NCI-H345 treated with DMSO at 0.1 percent for 48 hours (cell line): ENCODE measurements at regions not wholly inside any gene's neighbourhood (a gene's known extent, or its start where the extent isn't known, plus 50 kb on each side); places are given as distances from the start of the nearest gene placed in this dataset.

Experiments
- DNase-seq: peaks from one replicate; lab custom pipeline; 2025; ENCODE audit not compliant: unreplicated experiment; lab: John Stamatoyannopoulos, UW

DNA sequence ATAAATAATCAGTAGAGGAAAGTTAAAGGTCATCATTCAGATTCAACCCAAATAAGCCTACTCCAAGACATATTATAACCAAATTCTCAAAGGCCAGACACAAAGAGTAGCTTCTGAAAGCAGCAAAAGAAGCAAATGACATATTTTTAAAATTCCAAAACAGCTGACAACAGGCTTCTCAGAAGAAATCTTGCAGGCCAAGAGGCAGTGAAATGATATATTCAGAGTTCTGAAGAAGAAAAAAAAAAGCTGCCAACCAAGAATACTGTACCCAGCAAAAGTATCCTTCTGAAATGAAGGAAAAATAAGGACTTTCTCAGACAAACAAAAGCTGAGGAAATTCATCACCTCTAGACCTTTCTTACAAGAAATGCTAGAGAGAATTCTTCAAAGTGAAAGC lies 787.1 kb upstream of the TENM4 start:
- DNase-seq, result no peak

DNA sequence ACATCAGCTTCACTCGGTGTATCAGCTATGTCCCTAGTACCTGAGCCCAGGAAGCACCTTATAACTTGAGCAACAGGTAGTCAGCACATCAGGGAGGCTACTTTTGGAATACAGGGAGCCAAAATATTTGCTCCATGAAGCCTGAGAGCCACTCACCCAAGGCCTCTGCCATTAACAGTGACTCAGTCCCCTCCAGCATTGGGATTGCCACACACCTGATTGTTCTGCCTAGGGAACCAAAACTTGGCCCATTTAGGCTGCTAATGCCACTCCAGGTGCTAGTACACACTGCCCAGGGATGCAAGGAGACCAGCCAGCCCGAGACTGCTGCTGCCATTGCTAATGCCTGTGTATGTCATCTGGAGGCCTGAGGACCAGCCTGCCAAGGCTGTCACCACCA lies 773.6 kb upstream of the TENM4 start:
- DNase-seq, result no peak

DNA sequence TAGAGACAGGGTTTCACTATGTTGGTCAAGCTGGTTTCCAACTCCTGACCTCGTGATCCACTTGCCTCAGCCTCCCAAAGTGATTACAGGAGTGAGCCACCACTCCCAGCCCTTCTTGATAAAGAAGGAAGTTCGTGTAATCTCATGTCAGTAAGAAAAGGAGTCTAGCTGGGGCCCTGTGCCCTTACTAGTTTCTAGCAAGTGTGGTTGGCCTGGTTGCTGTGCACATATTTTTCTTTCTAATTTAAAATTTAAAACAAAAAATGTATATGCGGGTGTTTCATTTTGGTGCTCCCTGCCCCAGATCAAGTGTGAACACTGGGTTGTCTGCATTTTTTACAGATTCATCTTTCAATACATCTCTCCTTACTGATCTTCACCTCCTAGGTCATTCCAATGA lies 770.8 kb upstream of the TENM4 start:
- no peak for DNase-seq

DNA sequence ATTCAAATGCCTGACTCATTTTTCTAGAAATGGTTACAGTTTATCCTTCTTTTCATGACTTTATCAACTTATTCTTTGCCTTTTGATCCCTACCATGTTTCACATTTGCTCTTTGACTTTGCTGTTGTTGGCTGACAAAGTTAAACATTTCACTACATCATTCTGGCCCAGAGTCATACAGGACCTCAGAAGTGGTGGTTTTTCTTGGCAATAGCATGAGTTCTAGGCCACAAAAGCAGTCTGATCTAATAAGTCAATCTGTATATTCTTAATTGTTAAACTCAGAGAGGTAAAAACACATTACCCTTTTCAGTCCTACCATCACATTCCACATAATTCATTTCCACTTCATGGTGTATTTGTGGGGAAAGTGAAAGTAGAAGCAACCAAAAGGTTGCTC lies 763.2 kb upstream of the TENM4 start:
- no peak for DNase-seq

DNA sequence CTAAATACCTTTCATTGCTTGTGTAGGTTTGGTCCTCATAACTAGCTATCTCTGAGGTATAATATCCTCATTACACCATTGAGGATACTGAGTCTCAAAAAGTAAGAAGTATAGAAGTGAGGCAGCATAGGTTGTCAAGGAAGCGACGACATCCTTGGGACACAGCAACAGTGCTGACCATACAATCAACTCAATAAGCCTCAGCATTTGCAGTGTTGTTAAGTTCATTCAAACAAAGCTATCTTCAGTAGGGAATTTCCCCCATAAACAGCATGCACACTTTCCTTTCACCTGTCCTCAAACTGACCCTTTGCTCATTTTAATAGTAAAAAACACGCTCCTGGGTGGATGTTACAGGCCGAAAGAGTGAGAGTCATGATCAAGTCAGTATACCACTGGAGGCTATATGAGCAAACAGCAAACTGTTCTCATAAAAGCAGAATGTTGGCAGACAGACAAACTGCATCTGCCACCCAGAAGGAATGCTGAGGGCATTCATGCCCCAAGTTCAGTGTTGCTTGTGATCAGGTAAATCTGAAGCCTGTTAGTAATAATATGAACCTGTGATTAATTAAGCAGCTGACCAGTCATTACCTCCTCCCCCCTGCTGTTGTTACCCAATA lies 756.2 kb upstream of the TENM4 start:
- no peak for DNase-seq

DNA sequence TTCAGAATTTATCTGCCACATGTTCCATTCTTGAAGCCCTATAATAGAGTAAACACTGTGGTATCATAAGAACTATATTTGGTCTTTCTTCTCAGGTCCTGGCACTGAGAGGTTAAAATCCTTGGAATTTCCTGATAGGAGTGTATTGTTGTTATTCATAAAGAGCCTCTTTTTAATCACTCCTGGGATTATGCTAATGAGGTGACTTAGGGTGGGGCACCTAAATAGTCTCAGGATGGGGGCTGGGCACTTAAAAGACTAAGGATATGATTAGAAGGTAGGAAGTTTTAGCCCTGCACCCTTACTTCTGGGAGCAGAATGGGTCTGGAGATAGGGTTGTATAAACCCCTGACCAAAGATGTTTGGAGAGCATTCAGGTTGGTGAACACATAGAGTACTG lies 755.2 kb upstream of the TENM4 start:
- DNase-seq, result no peak

DNA sequence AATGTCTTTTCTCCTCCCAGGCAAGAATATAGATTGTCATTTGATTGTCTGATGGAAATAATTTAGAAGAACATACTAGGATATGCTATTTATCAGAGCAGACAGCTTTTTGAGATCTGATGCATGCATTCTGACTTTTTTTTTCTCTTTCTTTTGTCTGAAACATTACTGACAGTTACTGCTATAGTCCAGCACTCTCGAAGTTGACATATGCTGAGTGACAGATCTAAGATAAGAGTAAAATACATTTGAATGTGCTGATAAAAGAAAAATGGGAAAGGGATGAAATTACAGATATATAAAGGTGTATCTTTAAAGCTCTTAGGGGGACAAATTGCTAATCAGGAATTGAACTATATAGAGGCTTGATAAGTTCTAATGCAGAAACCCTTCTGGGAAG lies 753.8 kb upstream of the TENM4 start:
- no peak for DNase-seq

DNA sequence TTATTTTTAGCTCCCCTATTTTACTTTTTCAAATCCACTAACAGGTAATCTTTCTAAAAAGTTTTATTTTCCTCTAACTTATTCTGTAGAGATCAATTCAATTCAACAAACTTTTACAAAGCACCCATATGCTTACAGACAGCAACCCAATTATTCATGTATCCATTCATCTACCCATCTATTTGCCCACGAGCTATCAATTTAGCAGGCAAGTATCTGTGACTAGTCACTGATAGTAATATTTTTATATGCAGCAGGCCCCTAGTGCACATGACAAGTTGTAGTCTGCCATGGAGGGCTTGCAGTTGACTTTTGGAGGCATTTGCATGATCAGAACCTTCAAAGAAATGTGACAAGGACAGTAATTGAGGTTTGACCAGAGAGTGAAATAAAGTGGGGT lies 753.2 kb upstream of the TENM4 start:
- DNase-seq, result no peak

DNA sequence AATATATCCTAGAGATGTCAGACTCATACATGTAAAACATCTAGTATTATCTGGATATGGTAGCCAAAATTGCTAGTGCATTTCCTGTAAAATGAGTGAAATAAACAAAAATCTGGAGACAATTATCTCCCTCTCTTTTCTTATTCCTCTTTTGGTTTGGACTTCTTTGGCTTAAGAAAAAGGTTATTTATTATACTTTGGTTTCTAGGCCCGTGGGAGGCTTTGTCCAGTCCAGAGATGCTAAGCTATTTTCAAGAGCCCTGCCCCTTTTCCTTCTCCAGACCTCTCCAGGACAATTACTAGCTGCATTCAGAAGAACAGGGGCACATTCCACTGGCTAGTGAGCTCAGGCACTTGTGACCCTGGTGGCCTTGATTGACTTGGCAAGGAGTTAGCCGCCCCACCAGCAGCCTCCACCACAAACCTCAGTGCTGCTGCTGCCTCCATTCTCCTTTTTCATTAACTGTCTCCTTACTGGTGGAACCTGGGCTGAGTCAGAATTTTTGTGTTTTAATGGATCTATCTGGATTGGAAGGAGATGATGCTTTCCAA lies 747.3 kb upstream of the TENM4 start:
- no peak for DNase-seq

DNA sequence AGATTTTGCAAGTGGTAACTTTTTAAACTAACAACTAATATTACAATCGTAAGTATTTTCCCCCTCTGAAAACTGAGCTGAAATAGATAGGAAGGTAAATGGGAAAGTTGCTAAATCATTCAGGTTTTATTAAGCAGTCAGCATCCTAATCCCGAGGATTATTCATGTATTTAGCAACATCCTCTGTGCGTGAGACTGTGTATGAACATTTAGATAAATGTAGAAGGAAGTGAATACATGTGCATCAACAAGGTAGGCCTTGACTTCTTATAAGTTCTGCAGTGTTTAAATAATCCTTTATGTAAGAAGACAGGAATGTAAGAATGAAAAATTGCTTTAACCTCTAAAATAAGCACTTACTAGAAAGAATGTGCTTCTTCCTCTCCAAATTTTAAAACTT lies 745.9 kb upstream of the TENM4 start:
- no peak for DNase-seq

DNA sequence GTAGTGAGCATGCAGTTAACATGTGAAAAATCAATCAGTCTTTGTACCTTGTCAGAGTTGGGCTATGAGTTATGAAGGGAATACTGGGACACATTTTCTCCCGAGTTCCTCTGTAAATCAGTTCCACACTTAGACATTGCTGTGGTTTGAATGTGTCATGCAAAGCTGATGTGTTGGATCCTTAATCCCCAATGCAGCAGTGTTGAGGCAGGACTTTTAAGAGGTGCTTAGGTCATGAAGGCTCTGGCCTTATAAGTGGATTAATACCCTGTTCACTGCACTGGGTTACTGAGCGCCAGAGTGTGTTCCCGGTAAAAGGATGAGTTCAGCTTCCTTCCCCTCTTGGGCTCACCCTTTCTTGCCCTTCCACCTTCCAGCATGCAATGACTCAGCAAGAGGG lies 742.1 kb upstream of the TENM4 start:
- no peak for DNase-seq

DNA sequence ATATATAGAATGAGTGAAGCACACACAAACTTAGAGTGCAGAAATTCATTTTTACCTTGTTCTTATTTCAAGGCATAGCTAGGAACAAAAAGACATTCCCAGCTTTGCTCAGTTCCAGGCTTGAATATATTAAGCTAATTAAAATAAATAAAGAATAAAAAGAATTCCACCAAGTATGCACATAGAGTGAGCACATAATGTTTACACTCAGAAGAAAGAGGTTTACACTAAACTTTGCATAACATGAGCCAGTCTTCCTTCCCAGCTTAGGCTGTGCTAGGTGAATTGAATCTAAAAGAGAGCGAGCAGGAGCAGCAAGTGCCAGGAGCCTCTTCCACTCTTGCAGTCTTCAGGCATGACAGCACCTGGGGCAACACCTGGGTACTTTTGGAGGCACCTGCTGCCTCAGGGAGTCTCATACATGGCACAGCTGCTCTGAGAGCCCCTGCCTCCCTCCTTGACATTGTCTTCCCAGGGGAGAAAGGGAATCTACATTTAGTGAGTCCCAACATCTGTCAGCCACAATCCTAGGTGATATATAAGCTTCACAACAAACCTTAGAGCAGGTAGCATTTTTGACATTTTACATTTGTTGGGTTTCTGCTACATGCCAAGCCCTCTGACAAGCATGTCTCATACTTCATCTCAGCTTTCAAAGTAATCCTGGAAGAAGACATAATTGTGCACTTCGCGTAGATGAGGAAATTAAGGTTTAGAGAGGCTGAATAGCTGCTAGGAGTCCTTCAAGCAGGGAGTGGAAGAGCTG lies 732.7 kb upstream of the TENM4 start:
- DNase-seq, result peak; percentile 19

DNA sequence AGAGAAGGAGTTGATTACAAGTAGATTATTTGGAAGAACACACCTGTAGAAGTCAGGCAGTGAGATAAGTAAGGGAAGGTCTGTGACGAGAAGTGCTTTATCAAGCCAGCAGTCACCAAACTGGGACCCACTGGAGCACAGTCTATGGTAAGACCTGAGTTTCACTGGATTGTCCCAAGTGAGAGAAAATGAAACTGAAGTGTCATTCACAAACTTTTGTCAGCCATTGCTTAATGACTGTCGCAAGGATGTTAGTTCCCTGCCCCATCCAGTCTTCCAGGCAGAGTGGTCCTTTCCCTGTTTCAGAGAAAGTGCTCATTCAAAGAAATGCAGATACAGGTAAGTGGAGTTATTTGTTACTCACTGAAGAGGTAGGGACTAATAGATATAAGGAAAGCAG lies 728.0 kb upstream of the TENM4 start:
- no peak for DNase-seq

DNA sequence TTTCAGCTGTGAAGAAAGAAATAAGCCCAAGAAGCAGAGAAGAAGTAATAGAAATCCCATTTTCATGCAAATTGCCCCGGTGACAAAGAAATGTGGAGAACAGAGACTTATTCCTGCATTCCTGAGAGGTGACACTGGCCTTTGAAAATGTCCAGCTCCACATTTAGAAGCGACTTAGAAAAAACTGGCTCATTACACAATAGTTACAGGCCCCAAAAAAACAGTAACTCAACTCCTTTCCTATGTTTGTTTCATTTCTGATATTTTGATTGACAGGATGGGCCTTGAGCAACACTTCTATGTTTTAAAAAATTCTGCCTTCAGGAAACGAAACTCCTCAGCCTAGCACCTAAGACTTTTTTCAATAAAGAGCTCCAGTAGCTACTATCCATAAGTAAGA lies 726.9 kb upstream of the TENM4 start:
- no peak for DNase-seq

DNA sequence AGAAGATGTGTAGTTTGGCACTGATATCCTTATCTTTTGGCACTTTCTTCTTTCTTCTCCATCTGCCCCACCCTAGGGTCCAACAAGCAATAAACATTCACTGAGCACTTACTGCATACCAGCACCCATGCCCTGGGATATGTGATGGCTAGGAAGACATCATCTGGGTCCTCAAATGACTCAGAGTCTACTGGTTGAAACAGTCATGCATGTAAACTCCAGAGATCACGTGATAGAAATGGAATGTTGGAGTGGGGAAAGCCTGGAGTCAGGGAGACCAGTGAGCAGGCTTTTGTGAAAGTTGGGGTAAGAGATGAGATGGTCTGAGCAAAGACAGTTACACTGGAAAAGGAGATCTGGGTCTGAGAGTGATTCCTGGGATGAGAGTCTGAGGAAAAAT lies 724.9 kb upstream of the TENM4 start:
- DNase-seq, result no peak

DNA sequence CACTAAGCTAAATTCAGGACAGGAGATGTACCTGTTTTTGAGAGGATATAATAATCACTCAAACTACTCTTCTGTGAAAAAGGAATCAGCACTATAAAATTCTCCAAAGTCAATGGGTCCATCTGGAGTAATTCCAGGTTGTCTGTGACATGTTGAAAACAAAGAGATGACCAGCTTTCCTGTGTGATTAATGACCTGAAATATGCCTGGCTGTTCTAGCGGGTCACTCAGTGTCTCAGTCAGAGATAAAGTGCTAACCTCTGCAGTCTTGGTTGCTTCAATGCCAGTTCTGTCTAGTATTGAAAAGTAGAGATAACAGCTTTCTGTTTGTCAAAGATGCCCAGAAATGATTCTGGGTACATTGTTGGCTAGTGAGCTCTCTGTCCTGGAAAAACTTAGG lies 722.6 kb upstream of the TENM4 start:
- no peak for DNase-seq

DNA sequence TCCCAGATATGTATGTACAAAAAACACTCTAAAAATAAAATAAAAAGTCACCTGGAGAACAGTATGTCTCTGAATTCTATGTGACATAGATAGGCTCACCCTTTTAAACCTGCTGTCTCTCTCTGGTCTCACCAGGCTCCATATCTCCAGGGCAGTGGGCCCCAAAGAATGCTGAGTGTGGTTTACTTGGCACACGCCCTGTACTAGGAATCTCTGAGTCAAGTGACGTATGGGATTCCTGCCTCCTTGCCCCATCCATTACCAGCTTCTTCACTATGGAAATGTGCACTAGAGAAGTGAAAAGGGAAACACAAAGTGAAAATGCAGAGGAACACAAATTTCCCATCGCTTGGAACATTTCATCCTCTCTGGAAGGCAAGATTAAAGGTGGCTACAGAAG lies 722.2 kb upstream of the TENM4 start:
- no peak for DNase-seq

DNA sequence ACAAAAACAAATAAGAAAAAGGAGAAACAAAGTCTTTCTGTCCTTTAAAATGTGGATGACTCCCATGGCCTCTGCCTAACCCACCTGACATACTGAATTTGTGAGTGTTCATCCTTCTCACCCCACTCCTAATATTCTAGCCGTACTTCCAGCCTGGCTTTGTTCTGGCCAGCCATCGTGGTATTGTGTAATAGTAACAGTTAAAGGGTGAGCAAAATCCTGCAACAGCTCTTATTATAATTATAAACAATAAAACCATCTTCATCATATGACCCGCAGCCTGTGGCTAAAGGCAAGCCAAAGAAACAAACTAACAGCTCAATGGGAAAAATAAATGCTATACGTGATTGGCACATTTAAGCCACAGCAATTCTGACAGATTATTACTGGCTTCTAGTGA lies 721.6 kb upstream of the TENM4 start:
- DNase-seq, result no peak

DNA sequence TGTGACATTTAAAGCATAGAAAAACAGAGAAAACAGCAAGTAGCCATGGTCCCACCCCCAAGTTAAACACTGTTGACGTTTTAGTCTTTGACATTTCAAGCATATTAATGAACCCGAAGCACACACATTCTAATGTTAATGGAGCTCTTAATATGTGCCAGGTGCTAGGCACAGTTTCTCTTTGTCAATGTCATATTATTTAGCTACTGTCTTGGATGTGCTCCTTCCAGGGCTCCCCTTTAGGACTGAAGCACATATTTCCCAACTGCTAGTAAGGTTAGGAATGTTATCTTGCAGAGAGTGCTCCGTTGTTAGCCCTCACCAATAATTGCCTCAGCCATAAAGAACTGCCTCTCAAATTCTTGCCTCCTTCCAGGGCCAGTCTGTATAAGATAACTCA lies 716.6 kb upstream of the TENM4 start:
- no peak for DNase-seq

DNA sequence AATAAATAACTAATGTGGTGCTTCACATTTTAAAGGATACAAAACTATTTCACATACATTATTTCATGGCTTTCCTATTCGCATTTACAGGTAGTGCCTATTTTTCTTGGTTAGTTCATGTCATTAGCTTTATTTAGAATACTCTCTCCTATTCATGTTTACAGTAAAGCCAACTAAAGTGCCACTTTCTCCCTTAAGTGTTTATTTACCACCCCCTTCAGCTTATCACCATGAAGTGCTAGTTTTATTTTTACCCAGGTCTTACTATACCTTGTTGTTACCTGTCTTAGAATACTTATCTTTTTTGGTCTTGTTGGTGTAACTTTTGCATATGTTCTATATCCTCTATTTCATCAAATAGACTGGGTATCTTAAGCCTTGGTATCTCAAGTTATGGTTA lies 715.2 kb upstream of the TENM4 start:
- DNase-seq, result no peak

DNA sequence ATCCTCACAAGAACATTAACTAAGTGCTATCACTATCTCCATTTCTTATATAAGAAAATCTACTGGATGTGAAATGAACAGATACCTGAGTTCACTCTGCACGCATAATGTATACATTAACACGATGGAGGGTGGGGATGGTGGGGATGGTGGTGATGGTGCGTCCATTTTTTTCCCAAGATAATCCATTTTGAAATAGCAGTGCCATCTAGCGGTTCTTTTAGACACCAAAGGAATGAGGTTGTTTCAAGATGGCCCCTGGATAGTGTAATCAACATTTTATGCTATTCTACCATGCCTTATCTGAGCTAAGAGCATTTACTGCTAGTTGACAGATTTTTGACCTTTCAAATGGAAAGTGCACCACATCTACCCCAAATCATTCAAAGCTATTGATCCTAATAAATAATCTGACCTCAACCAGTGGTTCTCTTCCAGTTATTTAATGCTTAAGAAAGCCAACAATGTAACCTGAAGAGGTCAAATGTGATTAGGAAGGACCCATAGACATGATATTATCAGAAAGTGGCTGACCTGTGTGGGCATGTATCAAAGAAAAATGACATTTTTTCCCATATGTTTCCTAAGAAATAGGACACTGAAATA lies 714.7 kb upstream of the TENM4 start:
- no peak for DNase-seq

DNA sequence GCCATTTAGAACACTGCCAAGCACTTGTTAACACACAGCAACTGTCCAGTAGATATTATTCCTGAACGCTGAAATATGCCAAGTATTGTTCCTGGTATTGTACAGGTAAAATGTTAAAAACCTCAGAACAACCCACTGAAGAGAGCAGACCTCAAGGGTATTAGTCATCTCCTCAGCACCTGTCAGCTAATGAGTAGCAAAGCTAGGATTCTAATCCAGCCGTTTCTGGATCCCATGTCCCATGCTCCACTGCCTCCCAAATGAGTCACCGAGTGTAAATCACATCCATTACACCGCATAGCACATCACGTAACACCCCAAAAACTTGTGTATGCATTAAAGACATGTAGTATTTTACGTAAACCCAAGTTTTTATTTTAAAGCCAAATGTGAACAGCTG lies 705.4 kb upstream of the TENM4 start:
- DNase-seq, result no peak
